ENCODE measurements at regions not wholly inside any gene's neighbourhood (a gene's known extent, or its start where the extent isn't known, plus 50 kb on each side); places are given as distances from the start of the nearest gene placed in this dataset.

DNA sequence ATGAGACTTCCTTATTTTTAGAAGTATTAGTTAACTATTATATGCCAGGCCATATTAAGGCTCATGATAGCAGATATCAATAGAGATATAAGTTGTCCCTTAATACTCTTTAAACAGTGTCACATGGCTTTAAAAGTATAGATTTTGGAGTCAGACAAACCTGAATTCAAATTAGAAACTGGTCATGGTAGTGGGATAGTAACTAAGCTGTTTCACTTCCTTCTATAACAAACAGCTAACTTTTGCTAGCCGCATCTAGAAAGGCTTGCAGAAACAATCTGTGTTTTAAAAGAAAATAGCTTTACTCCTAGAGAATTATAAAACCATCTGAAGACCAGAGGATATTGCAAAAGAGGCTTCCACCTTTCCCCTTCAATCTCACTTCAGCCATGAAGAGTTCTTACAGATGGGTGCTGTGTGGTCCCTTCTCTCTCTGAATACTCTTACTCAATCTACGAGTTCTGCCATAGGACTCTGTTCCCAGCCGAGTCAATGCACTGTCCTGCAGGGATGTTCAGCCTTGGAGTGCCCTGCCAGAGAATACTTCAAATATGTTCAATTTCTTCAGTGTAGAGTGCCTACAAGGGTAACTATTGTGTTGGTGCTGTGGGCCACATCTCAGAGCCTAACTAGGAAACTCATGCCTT lies 810.2 kb downstream of the EFNA5 start:
- Histone ChIP-seq H3K4me3 (ENCODE audit: insufficient read depth, low read depth, low read length) (no peak overlapping the region), H3K9me3 (ENCODE audit: control insufficient read depth, insufficient read depth, low read length) (no peaks in the 10 kb centered on the region), H4K8ac (ENCODE audit: low read depth in 2 of 2, low read length in 2 of 2) (no peak overlapping the region), H2AK5ac (ENCODE audit: low read depth, low read length) (no peak overlapping the region), H3K23ac (ENCODE audit: low read depth, low read length) (no peak overlapping the region), H3K9me1 (ENCODE audit: insufficient read depth, low read length) (no peaks in the 10 kb centered on the region; the same call in 1 of the 2 replicates), H2BK15ac (ENCODE audit: low read depth, low read length) (no peak overlapping the region), H3K27ac (ENCODE audit: insufficient read depth, low read length) (no peak overlapping the region), H3K56ac (ENCODE audit: extremely low read depth, insufficient read depth, low read length) (no peak overlapping the region), H3K27me3 (ENCODE audit: control insufficient read depth, insufficient read depth, low read length) (no peaks in the 10 kb centered on the region), H3K36me3 (ENCODE audit: control insufficient read depth, insufficient read depth, low read length) (no peaks in the 10 kb centered on the region), H3K4me2 (ENCODE audit: low read depth, low read length) (no peak overlapping the region), H2BK5ac (ENCODE audit: low read depth, low read length, poor library complexity, severe bottlenecking) (no peak overlapping the region), H2AK9ac (replicated peaks; ENCODE audit: low read depth, low read length, poor library complexity) (no peak overlapping the region), H2BK120ac (ENCODE audit: low read depth, low read length) (no peak overlapping the region), H3K18ac (ENCODE audit: low read depth, low read length) (no peak overlapping the region), H2AFZ (replicated peaks; ENCODE audit: low read length, poor library complexity) (no peak overlapping the region), H2BK20ac (ENCODE audit: low read depth, low read length) (no peak overlapping the region), H3K79me1 (ENCODE audit: low read depth in 1 of 2, low read length in 2 of 2) (no peaks in the 10 kb centered on the region), H3K4ac (ENCODE audit: low read depth, low read length) (no peak overlapping the region), H3K4me1 (ENCODE audit: control insufficient read depth, insufficient read depth, low read length) (no peaks in the 10 kb centered on the region), H3K9ac (ENCODE audit: low read depth, low read length) (no peak overlapping the region), H4K5ac (ENCODE audit: low read depth, low read length) (no peak overlapping the region), H4K91ac (ENCODE audit: insufficient read depth, low read depth, low read length) (no peak overlapping the region), H4K20me1 (ENCODE audit: insufficient read depth, low read length) (no peaks in the 10 kb centered on the region), H3K14ac (replicated peaks; ENCODE audit: low read depth, low read length) (no peak overlapping the region)
- DNase-seq: no peak
- ATAC-seq (ENCODE audit: low read depth): no peak
- intact Hi-C loops (cut with micrococcal nuclease) (no loop called here), in situ Hi-C loops (cut with MboI; ENCODE audit: low sequenced_read_pairs) (no loop called here), dilution Hi-C loops (cut with HindIII; ENCODE audit: low sequenced_read_pairs, unreplicated experiment) (no loop called here)
- ChIA-PET CTCF (no interaction called here), POLR2A (ENCODE audit: unreplicated experiment) (no interaction called here)
- BruUV-seq (replicated peaks): no TSS peak
- no CpG with 5 or more reads among the region's 3 CpGs for WGBS, 2 experiments (ENCODE audit: extremely low coverage in 2 of 2, insufficient read length in 1 of 2)
- TF ChIP-seq NFE2L2 (IDR thresholded peaks at IDR 0.05; ENCODE audit: low read depth, low read length) (no peak), SMC3 (IDR thresholded peaks at IDR 0.05; ENCODE audit: low read depth, low read length) (no peak), BHLHE40 (IDR thresholded peaks at IDR 0.05; ENCODE audit: low read depth, low read length) (no peak), MAZ (IDR thresholded peaks at IDR 0.05; ENCODE audit: borderline replicate concordance, low read depth, low read length) (no peak), MXI1 (IDR thresholded peaks at IDR 0.05; ENCODE audit: borderline replicate concordance, low read depth, low read length) (no peak), FOS (IDR thresholded peaks at IDR 0.05; ENCODE audit: low read depth, low read length) (no peak), RFX5 (IDR thresholded peaks at IDR 0.05; ENCODE audit: low read depth, low read length) (no peak)

Data from IMR-90 (cell line).